ENCODE measurements at regions not wholly inside any gene's neighbourhood (a gene's known extent, or its start where the extent isn't known, plus 50 kb on each side); places are given as distances from the start of the nearest gene placed in this dataset.

DNA sequence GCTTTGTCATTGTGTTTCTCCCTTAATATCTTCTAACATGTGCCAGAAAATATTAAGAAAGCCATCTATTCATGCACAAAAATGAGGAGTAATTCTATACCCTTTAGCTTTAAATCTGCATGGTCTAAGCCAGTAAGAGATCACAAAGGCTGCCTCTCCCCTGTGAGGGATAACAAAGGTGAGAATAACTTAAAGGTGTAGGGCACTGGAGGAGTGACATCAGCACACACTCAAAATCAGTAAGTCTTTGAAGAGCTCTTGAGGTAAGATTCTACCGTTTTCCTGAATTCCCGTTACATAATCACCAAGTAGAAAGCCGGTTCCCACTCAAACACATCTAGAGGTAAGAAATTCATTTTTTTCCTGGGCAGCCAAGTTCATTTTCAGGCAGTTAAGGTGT, 123.9 kb upstream of the SULT1C3 start:
- ATAC-seq (no peak), DNase-seq (no peak)
- H3K4me3 Mint-ChIP-seq = no peak overlapping the region
- no peaks in the 10 kb centered on the region for H3K4me1 Mint-ChIP-seq
- H3K4me3 ChIP-seq (ENCODE audit: low read length) = no peak overlapping the region
- no peak for TF ChIP-seq CTCF (IDR thresholded peaks at IDR 0.05)
- H3K27me3 Mint-ChIP-seq (ENCODE audit: low read depth in 2 of 2) = no peaks in the 10 kb centered on the region
- H3K9me3 ChIP-seq (ENCODE audit: control insufficient read depth, insufficient read depth, low read length) = peaks cover 3% of the 10 kb centered on the region
- H3K9me3 Mint-ChIP-seq = peaks cover 7 to 8% of the 10 kb centered on the region in 2 donors
- H3K27ac Mint-ChIP-seq = no peak overlapping the region
- no peaks in the 10 kb centered on the region for H3K27me3 ChIP-seq (ENCODE audit: control insufficient read depth, insufficient read depth, low read length)
- no peak overlapping the region for H3K27ac ChIP-seq (ENCODE audit: low read length)
- intact Hi-C loops (cut with micrococcal nuclease) = no loop called here
- peaks cover under 1% of the 10 kb centered on the region for H3K36me3 Mint-ChIP-seq
- WGBS (ENCODE audit: insufficient coverage) = 100% methylated on average over 3 of the region's 3 CpGs
- no peaks in the 10 kb centered on the region for H3K36me3 ChIP-seq (ENCODE audit: control insufficient read depth, insufficient read depth, low read length)
- no peaks in the 10 kb centered on the region for H3K4me1 ChIP-seq (ENCODE audit: control insufficient read depth, insufficient read depth, low read length)

- H3K9me3 Mint-ChIP-seq = peaks cover under 1 to 3% of the 10 kb centered on the region in 2 donors
- no peak overlapping the region for H3K27ac ChIP-seq (ENCODE audit: low read length)
- no peak overlapping the region for H3K4me3 Mint-ChIP-seq
- intact Hi-C loops (cut with micrococcal nuclease) = no loop called here
- TF ChIP-seq CTCF (IDR thresholded peaks at IDR 0.05) = no peak
- no peaks in the 10 kb centered on the region for H3K36me3 Mint-ChIP-seq
- H3K27me3 Mint-ChIP-seq (ENCODE audit: low read depth in 2 of 2) = no peaks in the 10 kb centered on the region
- 100% methylated on average over 1 of the region's 2 CpGs for WGBS (ENCODE audit: insufficient coverage)
- no peaks in the 10 kb centered on the region for H3K4me1 Mint-ChIP-seq
- H3K9me3 ChIP-seq (ENCODE audit: control insufficient read depth, insufficient read depth, low read length) = no peaks in the 10 kb centered on the region
- ATAC-seq (no peak), DNase-seq (no peak)
- H3K4me1 ChIP-seq (ENCODE audit: control insufficient read depth, insufficient read depth, low read length) = no peaks in the 10 kb centered on the region
- no peak overlapping the region for H3K4me3 ChIP-seq (ENCODE audit: low read length)
- no peak overlapping the region for H3K27ac Mint-ChIP-seq
- no peaks in the 10 kb centered on the region for H3K27me3 ChIP-seq (ENCODE audit: control insufficient read depth, insufficient read depth, low read length)
- H3K36me3 ChIP-seq (ENCODE audit: control insufficient read depth, insufficient read depth, low read length) = no peaks in the 10 kb centered on the region
Measured at GRCh38 chr2:108118996-108119395, 120.8 kb upstream of the SULT1C3 start.

DNA sequence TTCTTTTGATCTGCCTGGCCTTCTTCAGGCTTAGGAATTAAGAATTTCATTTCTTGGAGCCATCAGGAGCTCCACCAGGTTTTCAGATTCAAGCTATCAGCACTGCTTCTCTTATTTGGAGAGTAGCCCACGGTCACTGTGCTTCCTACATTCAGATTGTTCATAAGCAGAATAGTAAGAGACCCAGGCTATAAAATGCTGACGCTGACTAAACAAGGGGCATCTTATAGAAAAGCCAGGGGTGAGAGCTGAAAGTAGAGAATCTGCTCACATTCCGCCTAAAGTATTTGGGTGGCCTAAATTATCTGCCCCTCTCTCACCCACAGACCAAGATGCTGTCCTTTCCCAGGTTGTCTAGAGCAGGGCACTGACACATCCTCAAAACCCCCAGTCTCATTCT, 120.3 kb upstream of the SULT1C3 start:
- Mint-ChIP-seq H3K4me1 (no peaks in the 10 kb centered on the region), H3K27me3 (ENCODE audit: low read depth in 2 of 2) (no peaks in the 10 kb centered on the region), H3K9me3 (peaks cover 0 to 2% of the 10 kb centered on the region in 2 donors), H3K4me3 (no peak overlapping the region), H3K27ac (no peak overlapping the region), H3K36me3 (no peaks in the 10 kb centered on the region)
- Histone ChIP-seq H3K27ac (ENCODE audit: low read length) (no peak overlapping the region), H3K36me3 (ENCODE audit: control insufficient read depth, insufficient read depth, low read length) (no peaks in the 10 kb centered on the region), H3K4me3 (ENCODE audit: low read length) (no peak overlapping the region), H3K9me3 (ENCODE audit: control insufficient read depth, insufficient read depth, low read length) (no peaks in the 10 kb centered on the region), H3K4me1 (ENCODE audit: control insufficient read depth, insufficient read depth, low read length) (no peaks in the 10 kb centered on the region), H3K27me3 (ENCODE audit: control insufficient read depth, insufficient read depth, low read length) (no peaks in the 10 kb centered on the region)
- DNase-seq (no peak), ATAC-seq (no peak)
- WGBS (ENCODE audit: insufficient coverage) = 83% methylated on average over 3 of the region's 3 CpGs
- no peak for TF ChIP-seq CTCF (IDR thresholded peaks at IDR 0.05)
- intact Hi-C loops (cut with micrococcal nuclease) = no loop called here

- H3K9me3 ChIP-seq (ENCODE audit: control insufficient read depth, insufficient read depth, low read length) = no peaks in the 10 kb centered on the region
- no peaks in the 10 kb centered on the region for H3K36me3 Mint-ChIP-seq
- H3K27me3 Mint-ChIP-seq (ENCODE audit: low read depth in 2 of 2) = no peaks in the 10 kb centered on the region
- 91% methylated on average over 4 of the region's 4 CpGs for WGBS (ENCODE audit: insufficient coverage)
- ATAC-seq (no peak), DNase-seq (no peak)
- no peaks in the 10 kb centered on the region for H3K9me3 Mint-ChIP-seq
- H3K27ac Mint-ChIP-seq = no peak overlapping the region
- no peak overlapping the region for H3K4me3 Mint-ChIP-seq
- TF ChIP-seq CTCF (IDR thresholded peaks at IDR 0.05) = no peak
- H3K27me3 ChIP-seq (ENCODE audit: control insufficient read depth, insufficient read depth, low read length) = no peaks in the 10 kb centered on the region
- H3K27ac ChIP-seq (ENCODE audit: low read length) = no peak overlapping the region
- H3K4me1 Mint-ChIP-seq = no peaks in the 10 kb centered on the region
- no peaks in the 10 kb centered on the region for H3K4me1 ChIP-seq (ENCODE audit: control insufficient read depth, insufficient read depth, low read length)
- no peaks in the 10 kb centered on the region for H3K36me3 ChIP-seq (ENCODE audit: control insufficient read depth, insufficient read depth, low read length)
- intact Hi-C loops (cut with micrococcal nuclease) = no loop called here
- H3K4me3 ChIP-seq (ENCODE audit: low read length) = no peak overlapping the region
Measured at GRCh38 chr2:108124736-108125495, 114.9 kb upstream of the SULT1C3 start.
